ENCODE measurements at regions not wholly inside any gene's neighbourhood (a gene's known extent, or its start where the extent isn't known, plus 50 kb on each side); places are given as distances from the start of the nearest gene placed in this dataset.
"Not testable (repeated sequence)": the region's sequence is repeated elsewhere in the genome, so short reads cannot be mapped to it uniquely, and the experiment has no call there.

GRCh38 chr9:78900500-78900899 is 603.6 kb downstream of the PSAT1 start:
- peaks cover 0 to 1% of the 10 kb centered on the region in 2 donors for H3K27me3 Mint-ChIP-seq
- Histone ChIP-seq H3K9me3 (ENCODE audit: low read length) (no peaks in the 10 kb centered on the region), H3K4me1 (ENCODE audit: insufficient read depth, low read length) (no peaks in the 10 kb centered on the region), H3K4me3 (ENCODE audit: low read length) (no peak overlapping the region), H3K36me3 (ENCODE audit: insufficient read depth, low read length) (no peaks in the 10 kb centered on the region), H3K27ac (ENCODE audit: low read depth, low read length) (no peak overlapping the region), H3K27me3 (ENCODE audit: insufficient read depth, low read length, poor library complexity, severe bottlenecking) (no peaks in the 10 kb centered on the region)
- no peaks in the 10 kb centered on the region for H3K4me1 Mint-ChIP-seq
- no peak overlapping the region for H3K27ac Mint-ChIP-seq
- no peak for DNase-seq
- CTCF ChIA-PET, result no interaction called here
- no peak overlapping the region for H3K4me3 Mint-ChIP-seq
- POLR2A ChIA-PET, result no interaction called here
- peaks cover 0 to 8% (median 0%) of the 10 kb centered on the region in 5 donors for H3K9me3 Mint-ChIP-seq
- no peaks in the 10 kb centered on the region for H3K36me3 Mint-ChIP-seq

DNA sequence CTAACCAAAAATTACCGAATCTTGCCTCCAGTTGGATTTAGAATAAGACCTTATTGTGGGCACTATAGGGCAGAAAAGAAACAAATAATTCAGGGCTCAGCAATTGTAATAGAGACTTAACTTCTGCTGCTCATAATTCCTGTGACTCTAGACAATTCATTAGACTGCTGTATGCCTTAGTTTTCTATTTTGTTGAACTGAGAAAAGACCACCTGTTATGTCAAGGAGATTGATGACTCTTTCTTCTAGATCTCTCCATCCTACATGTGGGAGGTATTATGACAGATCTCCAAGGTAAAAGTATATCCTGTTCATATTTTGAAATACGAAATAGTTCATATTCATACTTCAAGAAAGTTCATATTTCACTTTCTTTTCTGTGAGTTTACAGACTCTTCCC is 605.1 kb downstream of the PSAT1 start:
- no peak overlapping the region for H3K4me3 ChIP-seq (ENCODE audit: low read length)
- Mint-ChIP-seq H3K36me3 (no peaks in the 10 kb centered on the region), H3K9me3 (peaks cover 0 to 8% (median 0%) of the 10 kb centered on the region in 5 donors), H3K4me3 (no peak overlapping the region), H3K27me3 (peaks cover 0 to 1% of the 10 kb centered on the region in 2 donors), H3K4me1 (no peaks in the 10 kb centered on the region), H3K27ac (no peak overlapping the region)
- no peaks in the 10 kb centered on the region for H3K9me3 ChIP-seq (ENCODE audit: low read length)
- POLR2A ChIA-PET, result no interaction called here
- no peak overlapping the region for H3K27ac ChIP-seq (ENCODE audit: low read depth, low read length)
- no peaks in the 10 kb centered on the region for H3K27me3 ChIP-seq (ENCODE audit: insufficient read depth, low read length, poor library complexity, severe bottlenecking)
- no peak for DNase-seq
- CTCF ChIA-PET, result no interaction called here
- H3K4me1 ChIP-seq (ENCODE audit: insufficient read depth, low read length), result no peaks in the 10 kb centered on the region
- no peaks in the 10 kb centered on the region for H3K36me3 ChIP-seq (ENCODE audit: insufficient read depth, low read length)

- no peaks in the 10 kb centered on the region for H3K4me1 ChIP-seq (ENCODE audit: insufficient read depth, low read length)
- no peaks in the 10 kb centered on the region for H3K27me3 ChIP-seq (ENCODE audit: insufficient read depth, low read length, poor library complexity, severe bottlenecking)
- ChIA-PET CTCF (interaction anchor here (1.1 kb wide), 1 partner anchor 11 kb away, joined by 3 read pairs; no protein-coding TSS in a partner anchor), POLR2A (no interaction called here)
- Mint-ChIP-seq H3K27ac (no peak overlapping the region), H3K9me3 (peaks cover 0 to 13% (median 0%) of the 10 kb centered on the region in 5 donors), H3K27me3 (peaks cover 0 to 1% of the 10 kb centered on the region in 2 donors), H3K36me3 (no peaks in the 10 kb centered on the region), H3K4me3 (no peak overlapping the region), H3K4me1 (no peaks in the 10 kb centered on the region)
- H3K27ac ChIP-seq (ENCODE audit: low read depth, low read length), result no peak overlapping the region
- no peak overlapping the region for H3K4me3 ChIP-seq (ENCODE audit: low read length)
- DNase-seq, result no peak
- H3K36me3 ChIP-seq (ENCODE audit: insufficient read depth, low read length), result no peaks in the 10 kb centered on the region
- no peaks in the 10 kb centered on the region for H3K9me3 ChIP-seq (ENCODE audit: low read length)
Measured at GRCh38 chr9:78903581-78903980, 606.7 kb downstream of the PSAT1 start.

- CTCF ChIA-PET, result interaction anchor here (1.1 kb wide), 1 partner anchor 12 kb away, joined by 3 read pairs; no protein-coding TSS in a partner anchor
- no peaks in the 10 kb centered on the region for H3K36me3 Mint-ChIP-seq
- Histone ChIP-seq H3K9me3 (ENCODE audit: low read length) (no peaks in the 10 kb centered on the region), H3K27me3 (ENCODE audit: insufficient read depth, low read length, poor library complexity, severe bottlenecking) (no peaks in the 10 kb centered on the region), H3K27ac (ENCODE audit: low read depth, low read length) (no peak overlapping the region), H3K4me3 (ENCODE audit: low read length) (no peak overlapping the region), H3K36me3 (ENCODE audit: insufficient read depth, low read length) (no peaks in the 10 kb centered on the region), H3K4me1 (ENCODE audit: insufficient read depth, low read length) (no peaks in the 10 kb centered on the region)
- H3K4me1 Mint-ChIP-seq, result no peaks in the 10 kb centered on the region
- H3K27ac Mint-ChIP-seq, result no peak overlapping the region
- POLR2A ChIA-PET, result no interaction called here
- peaks cover 0 to 14% (median 0%) of the 10 kb centered on the region in 5 donors for H3K9me3 Mint-ChIP-seq
- no peak overlapping the region for H3K4me3 Mint-ChIP-seq
- peaks cover 0 to 1% of the 10 kb centered on the region in 2 donors for H3K27me3 Mint-ChIP-seq
- DNase-seq, result no peak
Measured at GRCh38 chr9:78904686-78905085, 607.8 kb downstream of the PSAT1 start.

DNA sequence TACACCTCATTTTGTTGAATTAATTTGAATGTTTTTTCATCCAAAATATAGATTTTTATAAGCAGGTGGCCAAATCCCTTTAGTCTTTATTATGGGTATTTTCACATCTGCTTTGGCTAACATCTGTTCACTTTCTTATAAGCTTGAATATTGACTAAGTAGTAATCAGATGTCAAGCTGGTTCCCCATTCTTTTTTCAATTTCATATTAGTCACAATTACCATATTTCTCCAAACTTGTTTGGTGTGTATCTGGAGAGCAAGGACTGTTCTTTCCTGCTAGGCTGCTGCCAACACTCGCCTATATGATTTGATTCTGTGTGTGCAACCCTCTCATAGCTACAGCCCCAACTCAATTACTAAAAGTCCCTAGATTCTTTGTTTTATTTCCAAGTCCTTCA is 608.5 kb downstream of the PSAT1 start:
- no peak overlapping the region for H3K27ac ChIP-seq (ENCODE audit: low read depth, low read length)
- POLR2A ChIA-PET, result no interaction called here
- H3K4me1 ChIP-seq (ENCODE audit: insufficient read depth, low read length), result no peaks in the 10 kb centered on the region
- H3K36me3 ChIP-seq (ENCODE audit: insufficient read depth, low read length), result no peaks in the 10 kb centered on the region
- H3K27ac Mint-ChIP-seq, result no peak overlapping the region
- no peaks in the 10 kb centered on the region for H3K4me1 Mint-ChIP-seq
- no peaks in the 10 kb centered on the region for H3K9me3 ChIP-seq (ENCODE audit: low read length)
- H3K27me3 ChIP-seq (ENCODE audit: insufficient read depth, low read length, poor library complexity, severe bottlenecking), result no peaks in the 10 kb centered on the region
- H3K27me3 Mint-ChIP-seq, result peaks cover 0 to 1% of the 10 kb centered on the region in 2 donors
- CTCF ChIA-PET, result no interaction called here
- H3K9me3 Mint-ChIP-seq, result peaks cover 0 to 18% (median 0%) of the 10 kb centered on the region in 5 donors
- no peak overlapping the region for H3K4me3 ChIP-seq (ENCODE audit: low read length)
- H3K4me3 Mint-ChIP-seq, result no peak overlapping the region
- H3K36me3 Mint-ChIP-seq, result no peaks in the 10 kb centered on the region
- no peak for DNase-seq

DNA sequence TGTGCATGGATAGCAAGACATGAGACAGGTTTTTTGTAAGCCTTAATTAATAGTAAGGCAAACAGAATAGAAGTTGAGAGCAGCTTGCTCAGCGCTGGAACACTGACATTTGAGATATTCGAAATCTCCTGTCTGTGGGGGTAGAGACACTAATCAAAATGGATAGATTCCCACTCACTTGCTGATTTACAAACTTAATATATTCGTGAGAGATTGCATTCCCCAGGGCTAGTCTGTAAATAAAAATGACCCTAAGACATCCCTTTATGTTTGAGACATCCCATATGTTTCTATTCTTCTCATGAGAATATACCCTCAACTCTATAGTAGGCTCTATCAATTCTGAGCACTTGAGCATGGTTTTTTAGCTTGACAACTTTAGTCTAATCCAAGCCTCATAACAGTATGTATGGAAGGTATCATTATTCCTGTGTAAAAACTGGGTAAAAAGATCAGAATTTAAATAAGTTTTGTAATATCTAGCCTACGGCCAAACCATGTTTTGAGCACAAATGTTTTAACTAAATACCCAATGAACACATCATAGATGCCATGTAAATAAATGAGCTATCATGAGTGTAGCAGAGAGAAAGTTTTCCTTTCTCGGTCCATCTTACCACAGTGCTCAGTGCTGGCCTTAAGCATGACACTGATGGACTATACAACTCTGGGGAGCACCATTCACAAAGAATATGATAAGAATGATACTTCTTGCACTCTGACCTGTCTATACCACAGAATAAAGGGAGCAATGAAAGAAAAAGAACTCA is 609.2 kb downstream of the PSAT1 start:
- ChIA-PET CTCF (no interaction called here), POLR2A (no interaction called here)
- no peaks in the 10 kb centered on the region for H3K4me1 Mint-ChIP-seq
- Histone ChIP-seq H3K27me3 (ENCODE audit: insufficient read depth, low read length, poor library complexity, severe bottlenecking) (no peaks in the 10 kb centered on the region), H3K9me3 (ENCODE audit: low read length) (no peaks in the 10 kb centered on the region), H3K4me3 (ENCODE audit: low read length) (no peak overlapping the region), H3K27ac (ENCODE audit: low read depth, low read length) (no peak overlapping the region), H3K36me3 (ENCODE audit: insufficient read depth, low read length) (no peaks in the 10 kb centered on the region), H3K4me1 (ENCODE audit: insufficient read depth, low read length) (no peaks in the 10 kb centered on the region)
- H3K27ac Mint-ChIP-seq, result no peak overlapping the region
- peaks cover 0 to 18% (median 0%) of the 10 kb centered on the region in 5 donors for H3K9me3 Mint-ChIP-seq
- no peak overlapping the region for H3K4me3 Mint-ChIP-seq
- H3K27me3 Mint-ChIP-seq, result peaks cover 0 to 1% of the 10 kb centered on the region in 2 donors
- H3K36me3 Mint-ChIP-seq, result no peaks in the 10 kb centered on the region
- no peak for DNase-seq

DNA sequence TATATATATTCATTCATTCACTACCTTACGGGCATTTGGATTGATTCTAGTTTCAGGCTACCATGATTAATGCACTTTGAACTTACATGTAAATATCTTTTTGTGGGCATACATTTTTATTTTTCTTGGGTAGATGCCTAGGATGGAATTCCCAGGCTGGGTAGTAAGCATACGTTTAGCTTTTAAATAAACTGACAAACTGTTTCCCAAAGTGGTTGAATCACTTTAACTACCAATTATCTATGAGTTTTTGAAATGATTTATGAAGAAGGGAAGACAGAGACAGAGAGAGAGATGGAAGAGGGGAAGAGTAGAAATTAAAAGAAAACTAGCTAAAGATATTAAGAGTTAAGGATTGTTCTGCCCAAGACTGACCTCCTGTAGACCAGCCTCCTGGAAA is 612.6 kb downstream of the PSAT1 start:
- no peak overlapping the region for H3K27ac ChIP-seq (ENCODE audit: low read depth, low read length)
- Mint-ChIP-seq H3K4me3 (no peak overlapping the region), H3K27ac (no peak overlapping the region), H3K4me1 (no peaks in the 10 kb centered on the region), H3K27me3 (no peaks in the 10 kb centered on the region), H3K9me3 (peaks cover 0 to 15% (median 0%) of the 10 kb centered on the region in 5 donors), H3K36me3 (no peaks in the 10 kb centered on the region)
- no peak for DNase-seq
- no peaks in the 10 kb centered on the region for H3K4me1 ChIP-seq (ENCODE audit: insufficient read depth, low read length)
- no peaks in the 10 kb centered on the region for H3K9me3 ChIP-seq (ENCODE audit: low read length)
- ChIA-PET POLR2A (no interaction called here), CTCF (no interaction called here)
- H3K27me3 ChIP-seq (ENCODE audit: insufficient read depth, low read length, poor library complexity, severe bottlenecking), result no peaks in the 10 kb centered on the region
- no peak overlapping the region for H3K4me3 ChIP-seq (ENCODE audit: low read length)
- no peaks in the 10 kb centered on the region for H3K36me3 ChIP-seq (ENCODE audit: insufficient read depth, low read length)

GRCh38 chr9:78916884-78917283 is 620.0 kb downstream of the PSAT1 start:
- H3K4me3 Mint-ChIP-seq; H3K36me3 Mint-ChIP-seq; H3K4me3 ChIP-seq (ENCODE audit: low read length); H3K4me1 ChIP-seq (ENCODE audit: insufficient read depth, low read length); CTCF ChIA-PET; H3K27me3 ChIP-seq (ENCODE audit: insufficient read depth, low read length, poor library complexity, severe bottlenecking); H3K4me1 Mint-ChIP-seq; H3K27me3 Mint-ChIP-seq; H3K9me3 ChIP-seq (ENCODE audit: low read length); DNase-seq; POLR2A ChIA-PET; H3K36me3 ChIP-seq (ENCODE audit: insufficient read depth, low read length); H3K27ac ChIP-seq (ENCODE audit: low read depth, low read length); H3K27ac Mint-ChIP-seq: not testable (repeated sequence)
- peaks cover 0 to 14% (median 3%) of the 10 kb centered on the region in 5 donors for H3K9me3 Mint-ChIP-seq
